Tibial artery (tissue), 4 donors: ENCODE measurements at regions not wholly inside any gene's neighbourhood (a gene's known extent, or its start where the extent isn't known, plus 50 kb on each side); places are given as distances from the start of the nearest gene placed in this dataset.
"Not testable (repeated sequence)": the region's sequence is repeated elsewhere in the genome, so short reads cannot be mapped to it uniquely, and the experiment has no call there.

ENCODE experiments used
- DNase-seq, 2 donors: peaks; one replicate each; pipeline ENCODE4 v3.0.0-alpha.2; 2019
- H3K27ac ChIP-seq, 2 donors: fragments of 200-600 bp; sonication (generic) in 1 of 2; 1 replicate in 1 of 2; 2 replicates in 1 of 2; pipeline ENCODE4 v1.5.1; 2018 to 2019; ENCODE audit warnings: mild to moderate bottlenecking in 1 of 2
- H3K27me3 ChIP-seq, 2 donors: fragments of 200-600 bp; sonication (generic) in 1 of 2; one replicate each; pipeline versions ENCODE4 v1.5.1 to v1.6.0; 2016 to 2019
- H3K36me3 ChIP-seq, 3 donors: fragments of 200-600 bp; sonication (generic) in 2 of 3; one replicate each; pipeline ENCODE4 v1.5.1; 2016 to 2019; ENCODE audit warnings: mild to moderate bottlenecking in 2 of 3
- H3K4me1 ChIP-seq, 4 donors: fragments of 200-600 bp; sonication (generic) in 2 of 4; 1 replicate in 3 of 4; 2 replicates in 1 of 4; pipeline ENCODE4 v1.5.1; 2016 to 2019
- H3K4me3 ChIP-seq, 2 donors: fragments of 200-600 bp; sonication (generic) in 1 of 2; 1 replicate in 1 of 2; 2 replicates in 1 of 2; pipeline ENCODE4 v1.5.1; 2018 to 2019; ENCODE audit warnings: mild to moderate bottlenecking in 2 of 2
- H3K9me3 ChIP-seq, 3 donors: fragments of 200-600 bp; sonication (generic) in 1 of 3; one replicate each; pipeline ENCODE4 v1.5.1; 2016 to 2019
- CTCF ChIP-seq, 2 experiments: fragments of 200-600 bp in 1 of 2; fragments of 450-650 bp in 1 of 2; IDR thresholded peaks; one replicate each; pipeline ENCODE4 v1.5.1; 2017 to 2019; ENCODE audit warnings: antibody characterized with exemption in 2 of 2, mild to moderate bottlenecking in 1 of 2, moderate library complexity in 1 of 2
- intact Hi-C: fragments of 100-400 bp; cut with DNase I; formaldehyde crosslinking; loops from one replicate; pipeline ENCODE4 v1.15.0; 2023; ENCODE audit warnings: low total_unique reads

- H3K4me3 ChIP-seq, result no peak overlapping the region
- no peak for DNase-seq
- no peaks in the 10 kb centered on the region for H3K4me1 ChIP-seq
- H3K27ac ChIP-seq, result no peak overlapping the region
- no peaks in the 10 kb centered on the region for H3K9me3 ChIP-seq
- TF ChIP-seq CTCF (IDR thresholded peaks at IDR 0.05), result no peak
- no peaks in the 10 kb centered on the region for H3K27me3 ChIP-seq
- no peaks in the 10 kb centered on the region for H3K36me3 ChIP-seq
- intact Hi-C loops, result no loop called here
Measured at GRCh38 chr5:174892742-174893141, 168.4 kb downstream of the MSX2 start.

GRCh38 chr5:174880412-174881200, 156.2 kb downstream of the MSX2 start:
- H3K36me3 ChIP-seq, H3K4me1 ChIP-seq, H3K27me3 ChIP-seq, H3K27ac ChIP-seq, H3K9me3 ChIP-seq, H3K4me3 ChIP-seq, DNase-seq, intact Hi-C loops: not testable (repeated sequence)

- DNase-seq, result no peak
- H3K9me3 ChIP-seq, result peaks cover 0 to 6% (median 0%) of the 10 kb centered on the region in 3 donors
- no peak for TF ChIP-seq CTCF (IDR thresholded peaks at IDR 0.05)
- no peaks in the 10 kb centered on the region for H3K36me3 ChIP-seq
- H3K27ac ChIP-seq, result no peak overlapping the region
- H3K27me3 ChIP-seq, result peaks cover 0 to 8% of the 10 kb centered on the region in 2 donors
- no peaks in the 10 kb centered on the region for H3K4me1 ChIP-seq
- no peak overlapping the region for H3K4me3 ChIP-seq
- intact Hi-C loops, result no loop called here
Measured at GRCh38 chr5:174877987-174878386, 153.6 kb downstream of the MSX2 start.

- Histone ChIP-seq H3K4me1 (no peaks in the 10 kb centered on the region), H3K27ac (no peak overlapping the region), H3K4me3 (no peak overlapping the region), H3K36me3 (no peaks in the 10 kb centered on the region), H3K27me3 (peaks cover 0 to 13% of the 10 kb centered on the region in 2 donors), H3K9me3 (no peaks in the 10 kb centered on the region)
- intact Hi-C loops, result no loop called here
- DNase-seq, result no peak
- no peak for TF ChIP-seq CTCF (IDR thresholded peaks at IDR 0.05)
Measured at GRCh38 chr5:174872271-174872670, 147.9 kb downstream of the MSX2 start.

GRCh38 chr5:174852143-174852542, 127.8 kb downstream of the MSX2 start:
- TF ChIP-seq CTCF (IDR thresholded peaks at IDR 0.05), result no peak
- H3K27me3 ChIP-seq, result peaks cover 0 to 3% of the 10 kb centered on the region in 2 donors
- no peak overlapping the region for H3K4me3 ChIP-seq
- no peaks in the 10 kb centered on the region for H3K9me3 ChIP-seq
- intact Hi-C loops, result loop anchor here (5.0 kb wide), 1 partner anchor 545 kb away; no protein-coding TSS in a partner anchor
- no peak overlapping the region for H3K27ac ChIP-seq
- no peaks in the 10 kb centered on the region for H3K4me1 ChIP-seq
- no peak for DNase-seq
- no peaks in the 10 kb centered on the region for H3K36me3 ChIP-seq

- Histone ChIP-seq H3K36me3 (no peaks in the 10 kb centered on the region), H3K27ac (no peak overlapping the region), H3K4me1 (no peaks in the 10 kb centered on the region), H3K9me3 (no peaks in the 10 kb centered on the region), H3K27me3 (peaks cover 0 to 3% of the 10 kb centered on the region in 2 donors), H3K4me3 (no peak overlapping the region)
- intact Hi-C loops, result loop anchor here (5.0 kb wide), 1 partner anchor 543 kb away; no protein-coding TSS in a partner anchor
- DNase-seq, result no peak
- no peak for TF ChIP-seq CTCF (IDR thresholded peaks at IDR 0.05)
Measured at GRCh38 chr5:174850565-174851169, 126.3 kb downstream of the MSX2 start.
